ENCODE measurements at regions not wholly inside any gene's neighbourhood (a gene's known extent, or its start where the extent isn't known, plus 50 kb on each side); places are given as distances from the start of the nearest gene placed in this dataset.

GRCh38 chr18:64287926-64288325 is 139.0 kb upstream of the LINC00305 start:
- 37 to 58% methylated on average over 4 of the region's 4 CpGs for WGBS, 2 donors
- Histone ChIP-seq H3K4me1 (no peaks in the 10 kb centered on the region), H3K36me3 (replicated peaks in 1 of 2; ENCODE audit: insufficient read depth in 1 of 2, low read depth in 2 of 2) (no peaks in the 10 kb centered on the region), H3K4me3 (no peak overlapping the region), H3K27ac (no peak overlapping the region), H3K27me3 (no peaks in the 10 kb centered on the region), H3K9me3 (peaks cover 0 to 4% (median 0%) of the 10 kb centered on the region in 3 donors)
- no peak for DNase-seq
- no peak for TF ChIP-seq CTCF (IDR thresholded peaks at IDR 0.05)
- no peak for TF ChIP-seq POLR2A (IDR thresholded peaks at IDR 0.05)
- no peak for ATAC-seq
- intact Hi-C loops (cut with DNase I) = no loop called here

- H3K4me3 ChIP-seq = no peak overlapping the region
- no peaks in the 10 kb centered on the region for H3K9me3 ChIP-seq
- H3K4me1 ChIP-seq = no peaks in the 10 kb centered on the region
- no peak overlapping the region for H3K27ac ChIP-seq
- 45 to 61% methylated on average over 1 of the region's 1 CpG for WGBS, 2 donors
- no peaks in the 10 kb centered on the region for H3K36me3 ChIP-seq (replicated peaks in 1 of 2; ENCODE audit: insufficient read depth in 1 of 2, low read depth in 2 of 2)
- ATAC-seq (no peak), DNase-seq (no peak)
- intact Hi-C loops (cut with DNase I) = no loop called here
- H3K27me3 ChIP-seq = no peaks in the 10 kb centered on the region
- TF ChIP-seq CTCF (IDR thresholded peaks at IDR 0.05) (no peak), POLR2A (IDR thresholded peaks at IDR 0.05) (no peak)
These were observed 134.2 kb upstream of the LINC00305 start for GRCh38 chr18:64283059-64283458.

- intact Hi-C loops (cut with DNase I) = no loop called here
- Histone ChIP-seq H3K36me3 (replicated peaks in 1 of 2; ENCODE audit: insufficient read depth in 1 of 2, low read depth in 2 of 2) (no peaks in the 10 kb centered on the region), H3K27me3 (no peaks in the 10 kb centered on the region), H3K27ac (no peak overlapping the region), H3K4me3 (no peak overlapping the region), H3K9me3 (no peaks in the 10 kb centered on the region), H3K4me1 (no peaks in the 10 kb centered on the region)
- TF ChIP-seq CTCF (IDR thresholded peaks at IDR 0.05) = no peak
- TF ChIP-seq POLR2A (IDR thresholded peaks at IDR 0.05) = no peak
- WGBS, 2 donors = 79 to 83% methylated on average over 4 to 5 of the region's 5 CpGs
- DNase-seq (no peak), ATAC-seq (no peak)
These were observed 129.1 kb upstream of the LINC00305 start for GRCh38 chr18:64278026-64278425.

GRCh38 chr18:64276311-64277090 is 127.6 kb upstream of the LINC00305 start:
- ATAC-seq = peak; percentile 47
- H3K27me3 ChIP-seq = no peaks in the 10 kb centered on the region
- peaks cover 9% of the 10 kb centered on the region for H3K4me1 ChIP-seq
- DNase-seq = peak in 1 of 4 donors; percentile 4
- no peaks in the 10 kb centered on the region for H3K9me3 ChIP-seq
- H3K4me3 ChIP-seq = no peak overlapping the region
- H3K36me3 ChIP-seq (replicated peaks in 1 of 2; ENCODE audit: insufficient read depth in 1 of 2, low read depth in 2 of 2) = no peaks in the 10 kb centered on the region
- TF ChIP-seq POLR2A (IDR thresholded peaks at IDR 0.05) (no peak), CTCF (IDR thresholded peaks at IDR 0.05) (no peak)
- 63 to 67% methylated on average over 5 of the region's 5 CpGs for WGBS, 2 donors
- intact Hi-C loops (cut with DNase I) = no loop called here
- peak overlapping the region in 1 of 4 donors; percentile 19 for H3K27ac ChIP-seq

Data from body of pancreas (tissue), 4 donors.